HepG2 (cell line): ENCODE measurements at regions not wholly inside any gene's neighbourhood (a gene's known extent, or its start where the extent isn't known, plus 50 kb on each side); places are given as distances from the start of the nearest gene placed in this dataset.
"Not testable (repeated sequence)": the region's sequence is repeated elsewhere in the genome, so short reads cannot be mapped to it uniquely, and the experiment has no call there.

Experiments
- ATAC-seq: fragments of 200-7000 bp; cut with Tn5 transposase; 3 replicates; pipeline ENCODE4 v1.9.1; 2020; ENCODE audit warnings: mild to moderate bottlenecking, moderate library complexity
- BruUV-seq: library from RNA; stranded (reverse); fragments of 400-500 nt; replicated peaks from 2 replicates; lab custom pipeline; 2021; lab: Mats Ljungman, UMichigan
- CTCF ChIA-PET: fragments of 300-600 bp; formaldehyde crosslinking; extraction: SDS; loops from one replicate; lab custom pipeline; 2021; ENCODE audit warnings: low total read pairs, inconsistent platforms, low intra/inter-chr PET ratio; lab: Yijun Ruan, JAX
- POLR2A ChIA-PET: fragments of 350-600 bp; sonication (Branson Sonifier 250); formaldehyde crosslinking; loops from one replicate; lab custom pipeline; 2020; ENCODE audit warnings: antibody characterized with exemption, inconsistent platforms; lab: Yijun Ruan, JAX
- DNase-seq: peaks from one replicate; pipeline ENCODE4 v3.0.0-alpha.2; 2015; ENCODE audit warnings: low spot score
- FAIRE-seq: peaks from 3 replicates; lab custom pipeline; 2011; peaks lifted over from hg19 to GRCh38; lab: Jason Lieb, UNC
- H2AFZ ChIP-seq: one replicate; pipeline ENCODE4 v1.6.1; 2011; ENCODE audit warnings: low read length, inconsistent platforms
- H3K27ac ChIP-seq: fragments of 300-600 bp; 3 replicates; pipeline ENCODE4 v1.8.0; 2011; ENCODE audit warnings: mixed run types, mild to moderate bottlenecking, mixed read lengths, low read length, inconsistent platforms; ENCODE audit not compliant: insufficient read depth; ENCODE audit errors: extremely low read length
- H3K27me3 ChIP-seq, 2 experiments: fragments of 200-600 bp in 1 of 2; 2 replicates in 1 of 2; 3 replicates in 1 of 2; pipeline versions ENCODE4 v1.6.0 to v1.8.0; 2011; ENCODE audit warnings: low read length in 2 of 2, mild to moderate bottlenecking in 2 of 2, moderate library complexity in 2 of 2, inconsistent platforms in 1 of 2; ENCODE audit not compliant: insufficient read depth in 2 of 2, control insufficient read depth in 1 of 2
- H3K36me3 ChIP-seq, 2 experiments: fragments of 200-600 bp in 1 of 2; replicated peaks in 1 of 2; 2 replicates in 1 of 2; 3 replicates in 1 of 2; pipeline versions ENCODE4 v1.5.1 to v1.8.0; 2011; ENCODE audit warnings: low read length in 2 of 2, inconsistent platforms in 1 of 2; ENCODE audit not compliant: insufficient read depth in 2 of 2, control insufficient read depth in 1 of 2
- H3K4me1 ChIP-seq: 2 replicates; pipeline ENCODE4 v1.5.1; 2012; ENCODE audit warnings: low read length, inconsistent platforms; ENCODE audit not compliant: insufficient read depth
- H3K4me2 ChIP-seq: 2 replicates; pipeline ENCODE4 v1.6.0; 2011; ENCODE audit warnings: low read depth, low read length, inconsistent platforms
- H3K4me3 ChIP-seq, 3 experiments: fragments of 200-600 bp in 1 of 3; sonication (generic), shearing (Covaris generic) in 1 of 3; replicated peaks in 1 of 3; 2 replicates each; pipeline ENCODE4 v1.5.1; 2011 to 2016; ENCODE audit warnings: low read length in 3 of 3, inconsistent platforms in 2 of 3, low read depth in 2 of 3, mild to moderate bottlenecking in 2 of 3, control low read depth in 1 of 3, mixed read lengths in 1 of 3; ENCODE audit not compliant: insufficient read depth in 1 of 3
- H3K79me2 ChIP-seq: one replicate; pipeline ENCODE4 v1.6.1; 2011; ENCODE audit warnings: low read length, inconsistent platforms; ENCODE audit not compliant: insufficient read depth
- H3K9ac ChIP-seq: 2 replicates; pipeline ENCODE4 v1.6.0; 2011; ENCODE audit warnings: mild to moderate bottlenecking, low read depth, low read length, inconsistent platforms; ENCODE audit not compliant: insufficient read depth
- H3K9me3 ChIP-seq: 2 replicates; pipeline ENCODE4 v1.5.1; 2012; ENCODE audit warnings: mild to moderate bottlenecking, low read length
- H4K20me1 ChIP-seq: 2 replicates; pipeline ENCODE4 v1.6.0; 2011; ENCODE audit warnings: inconsistent platforms, mild to moderate bottlenecking, low read length, moderate library complexity; ENCODE audit not compliant: insufficient read depth
- AGO2 ChIP-seq: fragments of 200-400 bp; formaldehyde crosslinking; optimal IDR thresholded peaks from 2 replicates; pipeline ENCODE3; 2017; ENCODE audit warnings: mild to moderate bottlenecking, low read depth, low read length, moderate library complexity
- FOSL2 ChIP-seq: sonication (generic); formaldehyde crosslinking; IDR thresholded peaks from 2 replicates; pipeline ENCODE4 v1.4.0; 2020; ENCODE audit warnings: missing genetic modification reagents
- HIVEP1 ChIP-seq: sonication (generic); formaldehyde crosslinking; IDR thresholded peaks from 2 replicates; pipeline ENCODE4 v1.4.0; 2020; ENCODE audit warnings: mild to moderate bottlenecking, missing genetic modification reagents
- NR2C2 ChIP-seq: sonication (generic); formaldehyde crosslinking; IDR thresholded peaks from 2 replicates; pipeline ENCODE4 v1.4.0; 2020; ENCODE audit warnings: missing genetic modification reagents, mild to moderate bottlenecking, moderate library complexity, borderline replicate concordance
- STAG1 ChIP-seq: sonication (generic); formaldehyde crosslinking; IDR thresholded peaks from 2 replicates; pipeline ENCODE4 v1.4.0; 2020; ENCODE audit warnings: missing genetic modification reagents
- TCF12 ChIP-seq, 2 experiments: fragments of 450-650 bp in 1 of 2; sonication (generic) in 1 of 2; formaldehyde crosslinking in 1 of 2; IDR thresholded peaks; 2 replicates each; pipeline versions ENCODE4 v1.6.1 to v1.8.0; 2017 to 2022; ENCODE audit warnings: antibody characterized with exemption in 1 of 2, mild to moderate bottlenecking in 1 of 2, missing genetic modification reagents in 1 of 2, moderate library complexity in 1 of 2
- TCF7L2 ChIP-seq: IDR thresholded peaks from 2 replicates; pipeline ENCODE4 v1.6.1; 2011; ENCODE audit warnings: mild to moderate bottlenecking, low read depth, low read length, moderate library complexity
- WGBS: methylation state at CpG from one replicate; pipeline ENCODE4 v1.1.6; 2017; ENCODE audit warnings: low lambda C conversion rate; 5-methylcytosine and 5-hydroxymethylcytosine counted together
- in situ Hi-C: cut with HindIII; loops from 2 replicates; pipeline ENCODE4 v1.10.0; 2017; ENCODE audit warnings: low pct_unique_long_range_greater_than_20kb; ENCODE audit not compliant: extremely low pct_ligation_motif_present
- intact Hi-C: fragments of 100-400 bp; cut with micrococcal nuclease; formaldehyde crosslinking; loops from one replicate; pipeline ENCODE4 v1.10.0; 2022; ENCODE audit not compliant: unreplicated experiment
- TF ChIP-seq, protein P1 (sequence below): sonication (generic); formaldehyde crosslinking; IDR thresholded peaks from 2 replicates; pipeline ENCODE4 v1.5.1; 2020; ENCODE audit warnings: mild to moderate bottlenecking, missing genetic modification reagents, moderate library complexity
- TF ChIP-seq, protein P2 (sequence below): sonication (generic); formaldehyde crosslinking; IDR thresholded peaks from 2 replicates; pipeline ENCODE4 v1.5.0; 2020; ENCODE audit warnings: mild to moderate bottlenecking, missing genetic modification reagents, moderate library complexity

GRCh38 chr5:42870882-42871418 lies 59.3 kb upstream of the SELENOP start:
- Histone ChIP-seq H3K4me3 (no peak overlapping the region), H3K9me3 (no peaks in the 10 kb centered on the region), H3K27me3 (no peaks in the 10 kb centered on the region), H3K27ac (peak overlapping the region; percentile 28), H2AFZ (no peak overlapping the region), H4K20me1 (no peaks in the 10 kb centered on the region), H3K36me3 (no peaks in the 10 kb centered on the region), H3K4me2 (peak overlapping the region; percentile 21), H3K4me1 (peaks cover 66% of the 10 kb centered on the region), H3K79me2 (peaks cover 54% of the 10 kb centered on the region), H3K9ac (no peak overlapping the region)
- ChIA-PET POLR2A (interaction anchor here (1.1 to 13.5 kb wide), 3 partner anchors 13 to 60 kb away, joined by 3 to 263 read pairs (median 5); partner anchors contain the start of gene SELENOP), CTCF (no interaction called here)
- DNase-seq (no peak), FAIRE-seq (no peak), ATAC-seq (peak; percentile 8; the same call in 2 of the 3 replicates)
- WGBS = no CpG with 5 or more reads among the region's 4 CpGs
- TF ChIP-seq, protein P1, sequence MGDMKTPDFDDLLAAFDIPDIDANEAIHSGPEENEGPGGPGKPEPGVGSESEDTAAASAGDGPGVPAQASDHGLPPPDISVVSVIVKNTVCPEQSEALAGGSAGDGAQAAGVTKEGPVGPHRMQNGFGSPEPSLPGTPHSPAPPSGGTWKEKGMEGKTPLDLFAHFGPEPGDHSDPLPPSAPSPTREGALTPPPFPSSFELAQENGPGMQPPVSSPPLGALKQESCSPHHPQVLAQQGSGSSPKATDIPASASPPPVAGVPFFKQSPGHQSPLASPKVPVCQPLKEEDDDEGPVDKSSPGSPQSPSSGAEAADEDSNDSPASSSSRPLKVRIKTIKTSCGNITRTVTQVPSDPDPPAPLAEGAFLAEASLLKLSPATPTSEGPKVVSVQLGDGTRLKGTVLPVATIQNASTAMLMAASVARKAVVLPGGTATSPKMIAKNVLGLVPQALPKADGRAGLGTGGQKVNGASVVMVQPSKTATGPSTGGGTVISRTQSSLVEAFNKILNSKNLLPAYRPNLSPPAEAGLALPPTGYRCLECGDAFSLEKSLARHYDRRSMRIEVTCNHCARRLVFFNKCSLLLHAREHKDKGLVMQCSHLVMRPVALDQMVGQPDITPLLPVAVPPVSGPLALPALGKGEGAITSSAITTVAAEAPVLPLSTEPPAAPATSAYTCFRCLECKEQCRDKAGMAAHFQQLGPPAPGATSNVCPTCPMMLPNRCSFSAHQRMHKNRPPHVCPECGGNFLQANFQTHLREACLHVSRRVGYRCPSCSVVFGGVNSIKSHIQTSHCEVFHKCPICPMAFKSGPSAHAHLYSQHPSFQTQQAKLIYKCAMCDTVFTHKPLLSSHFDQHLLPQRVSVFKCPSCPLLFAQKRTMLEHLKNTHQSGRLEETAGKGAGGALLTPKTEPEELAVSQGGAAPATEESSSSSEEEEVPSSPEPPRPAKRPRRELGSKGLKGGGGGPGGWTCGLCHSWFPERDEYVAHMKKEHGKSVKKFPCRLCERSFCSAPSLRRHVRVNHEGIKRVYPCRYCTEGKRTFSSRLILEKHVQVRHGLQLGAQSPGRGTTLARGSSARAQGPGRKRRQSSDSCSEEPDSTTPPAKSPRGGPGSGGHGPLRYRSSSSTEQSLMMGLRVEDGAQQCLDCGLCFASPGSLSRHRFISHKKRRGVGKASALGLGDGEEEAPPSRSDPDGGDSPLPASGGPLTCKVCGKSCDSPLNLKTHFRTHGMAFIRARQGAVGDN (CRISPR knock-in tag) = 0 out of 2 replicates have a peak, but pooled peaks have one; percentile 11
- TF ChIP-seq, protein P2, sequence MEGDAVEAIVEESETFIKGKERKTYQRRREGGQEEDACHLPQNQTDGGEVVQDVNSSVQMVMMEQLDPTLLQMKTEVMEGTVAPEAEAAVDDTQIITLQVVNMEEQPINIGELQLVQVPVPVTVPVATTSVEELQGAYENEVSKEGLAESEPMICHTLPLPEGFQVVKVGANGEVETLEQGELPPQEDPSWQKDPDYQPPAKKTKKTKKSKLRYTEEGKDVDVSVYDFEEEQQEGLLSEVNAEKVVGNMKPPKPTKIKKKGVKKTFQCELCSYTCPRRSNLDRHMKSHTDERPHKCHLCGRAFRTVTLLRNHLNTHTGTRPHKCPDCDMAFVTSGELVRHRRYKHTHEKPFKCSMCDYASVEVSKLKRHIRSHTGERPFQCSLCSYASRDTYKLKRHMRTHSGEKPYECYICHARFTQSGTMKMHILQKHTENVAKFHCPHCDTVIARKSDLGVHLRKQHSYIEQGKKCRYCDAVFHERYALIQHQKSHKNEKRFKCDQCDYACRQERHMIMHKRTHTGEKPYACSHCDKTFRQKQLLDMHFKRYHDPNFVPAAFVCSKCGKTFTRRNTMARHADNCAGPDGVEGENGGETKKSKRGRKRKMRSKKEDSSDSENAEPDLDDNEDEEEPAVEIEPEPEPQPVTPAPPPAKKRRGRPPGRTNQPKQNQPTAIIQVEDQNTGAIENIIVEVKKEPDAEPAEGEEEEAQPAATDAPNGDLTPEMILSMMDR (CRISPR knock-in tag) = peak; percentile 37; the same call in 1 of the 2 replicates
- TF ChIP-seq NR2C2 (0 out of 2 replicates have a peak, but pooled peaks have one; percentile 10), STAG1 (CRISPR knock-in tag) (peak; percentile 53), TCF7L2 (no peak), AGO2 (no peak), TCF12 (IDR thresholded peaks at IDR 0.05) (no peak), TCF12 (CRISPR knock-in tag; IDR thresholded peaks at IDR 0.05) (no peak), HIVEP1 (0 out of 2 replicates have a peak, but pooled peaks have one; percentile 18), FOSL2 (CRISPR knock-in tag) (peak; percentile 27; the same call in 1 of the 2 replicates)
- in situ Hi-C loops (no loop called here), intact Hi-C loops (no loop called here)
- no TSS peak for BruUV-seq

GRCh38 chr5:42868417-42868816 lies 56.7 kb upstream of the SELENOP start:
- H3K4me3 ChIP-seq, intact Hi-C loops, H3K27me3 ChIP-seq, CTCF ChIA-PET, H3K36me3 ChIP-seq, DNase-seq, FAIRE-seq, H3K9me3 ChIP-seq, H3K27ac ChIP-seq, H2AFZ ChIP-seq, BruUV-seq, H3K9ac ChIP-seq, H3K4me2 ChIP-seq, ATAC-seq, H4K20me1 ChIP-seq, in situ Hi-C loops: not testable (repeated sequence)
- WGBS = 98% methylated on average over 5 of the region's 5 CpGs
- Histone ChIP-seq H3K4me1 (peaks cover 48% of the 10 kb centered on the region), H3K79me2 (peaks cover 43% of the 10 kb centered on the region)
- POLR2A ChIA-PET = interaction anchor here (0.9 to 1.3 kb wide), 2 partner anchors 10 to 56 kb away, joined by 3 to 4 read pairs; partner anchors contain the start of gene SELENOP
